Vagina (tissue), 2 donors: ENCODE measurements at regions not wholly inside any gene's neighbourhood (a gene's known extent, or its start where the extent isn't known, plus 50 kb on each side); places are given as distances from the start of the nearest gene placed in this dataset.

Source experiments
- POLR2A ChIP-seq, 2 donors: fragments of 450-650 bp; IDR thresholded peaks; one replicate each; pipeline ENCODE4 v1.6.1; 2017; ENCODE audit warnings: antibody characterized with exemption in 2 of 2, mild to moderate bottlenecking in 2 of 2, moderate library complexity in 2 of 2
- POLR2AphosphoS5 ChIP-seq, 2 donors: sonication (generic); formaldehyde crosslinking; IDR thresholded peaks; one replicate each; pipeline ENCODE4 v1.9.0; 2017; ENCODE audit warnings: antibody characterized with exemption in 2 of 2, mild to moderate bottlenecking in 2 of 2, low read depth in 1 of 2; ENCODE audit not compliant: insufficient read depth in 1 of 2

DNA sequence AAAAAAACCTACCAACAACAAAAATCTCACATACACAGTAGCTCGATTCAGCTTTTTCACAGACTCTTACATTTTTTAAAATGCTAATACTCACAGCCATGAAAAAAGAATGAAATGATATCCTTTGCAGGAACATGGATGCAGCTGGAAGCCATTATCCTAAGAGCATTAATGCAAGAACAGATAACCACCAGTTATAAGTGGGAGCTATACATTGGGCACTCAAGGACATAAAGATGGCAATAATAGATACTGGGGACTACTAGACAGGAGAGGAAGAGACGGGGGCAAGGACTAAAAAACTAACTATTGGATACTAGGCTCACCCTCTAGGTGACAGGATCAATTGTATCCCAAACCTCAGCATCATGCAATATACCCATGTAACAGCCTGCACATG, 90.3 kb upstream of the CCNH start:
- TF ChIP-seq POLR2A (IDR thresholded peaks at IDR 0.05) (no peak), POLR2AphosphoS5 (IDR thresholded peaks at IDR 0.05; ENCODE audit: insufficient read depth in 1 of 2, low read depth in 1 of 2) (no peak)
